ENCODE measurements at regions not wholly inside any gene's neighbourhood (a gene's known extent, or its start where the extent isn't known, plus 50 kb on each side); places are given as distances from the start of the nearest gene placed in this dataset.

- TF ChIP-seq, protein P1, sequence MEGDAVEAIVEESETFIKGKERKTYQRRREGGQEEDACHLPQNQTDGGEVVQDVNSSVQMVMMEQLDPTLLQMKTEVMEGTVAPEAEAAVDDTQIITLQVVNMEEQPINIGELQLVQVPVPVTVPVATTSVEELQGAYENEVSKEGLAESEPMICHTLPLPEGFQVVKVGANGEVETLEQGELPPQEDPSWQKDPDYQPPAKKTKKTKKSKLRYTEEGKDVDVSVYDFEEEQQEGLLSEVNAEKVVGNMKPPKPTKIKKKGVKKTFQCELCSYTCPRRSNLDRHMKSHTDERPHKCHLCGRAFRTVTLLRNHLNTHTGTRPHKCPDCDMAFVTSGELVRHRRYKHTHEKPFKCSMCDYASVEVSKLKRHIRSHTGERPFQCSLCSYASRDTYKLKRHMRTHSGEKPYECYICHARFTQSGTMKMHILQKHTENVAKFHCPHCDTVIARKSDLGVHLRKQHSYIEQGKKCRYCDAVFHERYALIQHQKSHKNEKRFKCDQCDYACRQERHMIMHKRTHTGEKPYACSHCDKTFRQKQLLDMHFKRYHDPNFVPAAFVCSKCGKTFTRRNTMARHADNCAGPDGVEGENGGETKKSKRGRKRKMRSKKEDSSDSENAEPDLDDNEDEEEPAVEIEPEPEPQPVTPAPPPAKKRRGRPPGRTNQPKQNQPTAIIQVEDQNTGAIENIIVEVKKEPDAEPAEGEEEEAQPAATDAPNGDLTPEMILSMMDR (IDR thresholded peaks at IDR 0.05): no peak
- TF ChIP-seq POLR2A (IDR thresholded peaks at IDR 0.05): no peak
These were observed 544.6 kb upstream of the LMCD1 start for GRCh38 chr3:7957024-7957423.
